Panc1 (cell line): ENCODE measurements at regions not wholly inside any gene's neighbourhood (a gene's known extent, or its start where the extent isn't known, plus 50 kb on each side); places are given as distances from the start of the nearest gene placed in this dataset.

Experiments
- CTCF ChIP-seq: fragments of 450-650 bp; IDR thresholded peaks from 2 replicates; pipeline ENCODE4 v1.5.1; 2017; ENCODE audit warnings: mild to moderate bottlenecking
- POLR2AphosphoS5 ChIP-seq: IDR thresholded peaks from 2 replicates; pipeline ENCODE4 v1.6.1; 2012; ENCODE audit warnings: mild to moderate bottlenecking, low read depth, low read length, moderate library complexity
- REST ChIP-seq, 2 experiments: IDR thresholded peaks; 2 replicates each; pipeline ENCODE4 v1.6.1; 2011 to 2012; ENCODE audit warnings: low read depth in 2 of 2, control low read depth in 1 of 2, low read length in 1 of 2, mild to moderate bottlenecking in 1 of 2, moderate library complexity in 1 of 2; ENCODE audit not compliant: insufficient read depth in 1 of 2
- SIN3A ChIP-seq: IDR thresholded peaks from 2 replicates; pipeline ENCODE4 v1.6.1; 2012; ENCODE audit warnings: low read depth, mild to moderate bottlenecking, low read length, moderate library complexity, borderline replicate concordance; ENCODE audit not compliant: insufficient read depth
- TCF7L2 ChIP-seq: IDR thresholded peaks from 2 replicates; pipeline ENCODE4 v1.6.1; 2011; ENCODE audit warnings: mild to moderate bottlenecking, low read depth, low read length, inconsistent platforms

- TF ChIP-seq CTCF (no peak), POLR2AphosphoS5 (no peak), REST (IDR thresholded peaks at IDR 0.05; ENCODE audit: insufficient read depth in 1 of 2, low read depth in 2 of 2, low read length in 1 of 2) (no peak), TCF7L2 (no peak), SIN3A (no peak)
These were observed 951.2 kb upstream of the MIR17HG start for GRCh38 chr13:90396266-90396665.
